Astrocyte (in vitro differentiated cells and primary cell): ENCODE measurements at regions not wholly inside any gene's neighbourhood (a gene's known extent, or its start where the extent isn't known, plus 50 kb on each side); places are given as distances from the start of the nearest gene placed in this dataset.

Experiments
- DNase-seq: peaks from one replicate; pipeline ENCODE4 v3.0.0-alpha.2; 2010; ENCODE audit warnings: low read depth
- FAIRE-seq: peaks from 2 replicates; lab custom pipeline; 2011; peaks lifted over from hg19 to GRCh38; lab: Jason Lieb, UNC
- H2AFZ ChIP-seq: 2 replicates; pipeline ENCODE4 v1.6.0; 2012; ENCODE audit warnings: low read depth, low read length, inconsistent platforms
- H3K27ac ChIP-seq: 2 replicates; pipeline ENCODE4 v1.5.1; 2011; ENCODE audit warnings: low read depth, low read length, inconsistent platforms
- H3K27me3 ChIP-seq: 2 replicates; pipeline ENCODE4 v1.6.0; 2011; ENCODE audit warnings: low read length, inconsistent platforms; ENCODE audit not compliant: insufficient read depth
- H3K36me3 ChIP-seq: 2 replicates; pipeline ENCODE4 v1.5.1; 2011; ENCODE audit warnings: low read length, inconsistent platforms; ENCODE audit not compliant: insufficient read depth
- H3K4me1 ChIP-seq: 2 replicates; pipeline ENCODE4 v1.5.1; 2011; ENCODE audit warnings: low read length, inconsistent platforms; ENCODE audit not compliant: insufficient read depth
- H3K4me2 ChIP-seq: 2 replicates; pipeline ENCODE4 v1.6.0; 2012; ENCODE audit warnings: low read length, inconsistent platforms
- H3K4me3 ChIP-seq: 2 replicates; pipeline ENCODE4 v1.5.1; 2011; ENCODE audit warnings: low read depth, mild to moderate bottlenecking, low read length, inconsistent platforms; ENCODE audit not compliant: insufficient read depth
- H3K79me2 ChIP-seq: 2 replicates; pipeline ENCODE4 v1.6.0; 2012; ENCODE audit warnings: mild to moderate bottlenecking, low read length, inconsistent platforms; ENCODE audit not compliant: insufficient read depth
- H3K9ac ChIP-seq: 2 replicates; pipeline ENCODE4 v1.6.0; 2012; ENCODE audit warnings: mild to moderate bottlenecking, low read length, inconsistent platforms
- H3K9me3 ChIP-seq: 2 replicates; pipeline ENCODE4 v1.5.1; 2012; ENCODE audit warnings: low read depth, mild to moderate bottlenecking, low read length, inconsistent platforms; ENCODE audit not compliant: insufficient read depth
- H4K20me1 ChIP-seq: 2 replicates; pipeline ENCODE4 v1.6.0; 2012; ENCODE audit warnings: low read length, inconsistent platforms; ENCODE audit not compliant: insufficient read depth
- H3K27ac Mint-ChIP-seq: one replicate; pipeline ENCODE4 v1.8.0; 2021; ENCODE audit warnings: mild to moderate bottlenecking, mixed read lengths; ENCODE audit not compliant: unreplicated experiment
- H3K27me3 Mint-ChIP-seq: one replicate; pipeline ENCODE4 v1.8.0; 2021; ENCODE audit warnings: low read depth, mixed read lengths; ENCODE audit not compliant: unreplicated experiment
- H3K36me3 Mint-ChIP-seq: one replicate; pipeline ENCODE4 v1.8.0; 2021; ENCODE audit warnings: low read depth, mixed read lengths; ENCODE audit not compliant: unreplicated experiment
- H3K4me1 Mint-ChIP-seq: one replicate; pipeline ENCODE4 v1.8.0; 2021; ENCODE audit warnings: low read depth, mixed read lengths; ENCODE audit not compliant: unreplicated experiment
- H3K4me3 Mint-ChIP-seq: one replicate; pipeline ENCODE4 v1.8.0; 2021; ENCODE audit warnings: mild to moderate bottlenecking, moderate library complexity, mixed read lengths; ENCODE audit not compliant: unreplicated experiment
- H3K9me3 Mint-ChIP-seq: one replicate; pipeline ENCODE4 v1.8.0; 2021; ENCODE audit warnings: mild to moderate bottlenecking, mixed read lengths; ENCODE audit not compliant: unreplicated experiment
- EZH2 ChIP-seq: IDR thresholded peaks from 2 replicates; pipeline ENCODE4 v1.6.1; 2012; ENCODE audit warnings: mild to moderate bottlenecking, low read length, inconsistent platforms; ENCODE audit not compliant: insufficient read depth
- TF ChIP-seq, protein P1 (sequence below): IDR thresholded peaks from 2 replicates; pipeline ENCODE4 v1.5.1; 2011; ENCODE audit warnings: low read depth, mild to moderate bottlenecking, inconsistent platforms, low read length, moderate library complexity; ENCODE audit not compliant: insufficient read depth

DNA sequence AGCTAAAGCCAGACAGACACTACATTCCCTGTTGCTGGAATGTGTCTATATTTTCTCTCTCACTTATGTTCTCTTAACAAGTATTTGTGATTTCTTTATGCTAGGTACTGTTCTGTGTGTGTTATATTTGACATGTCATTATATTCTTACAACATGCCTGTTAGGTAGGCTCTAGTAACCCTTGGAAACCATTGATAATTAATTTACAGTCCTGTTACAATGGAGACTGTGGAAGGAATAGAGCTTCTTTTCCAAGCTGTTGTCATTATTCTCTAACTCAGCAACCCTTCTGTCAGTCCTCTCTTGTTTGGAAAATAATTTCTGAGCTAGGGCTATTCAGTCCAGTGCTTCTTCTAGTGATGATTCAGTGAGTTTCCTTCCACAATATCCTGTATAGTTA lies 419.1 kb upstream of the BOD1L1 start:
- no peak overlapping the region for H3K27ac ChIP-seq
- no peaks in the 10 kb centered on the region for H3K36me3 ChIP-seq
- no peaks in the 10 kb centered on the region for H3K36me3 Mint-ChIP-seq
- no peaks in the 10 kb centered on the region for H3K9me3 Mint-ChIP-seq
- H3K4me1 ChIP-seq, result no peaks in the 10 kb centered on the region
- FAIRE-seq (no peak), DNase-seq (no peak)
- no peak overlapping the region for H3K4me3 ChIP-seq
- H3K27me3 Mint-ChIP-seq, result no peaks in the 10 kb centered on the region
- H4K20me1 ChIP-seq, result no peaks in the 10 kb centered on the region
- H3K4me3 Mint-ChIP-seq, result no peak overlapping the region
- no peak overlapping the region for H3K4me2 ChIP-seq
- no peak overlapping the region for H3K9ac ChIP-seq
- H3K27me3 ChIP-seq, result no peaks in the 10 kb centered on the region
- no peaks in the 10 kb centered on the region for H3K9me3 ChIP-seq
- H2AFZ ChIP-seq, result no peak overlapping the region
- no peaks in the 10 kb centered on the region for H3K4me1 Mint-ChIP-seq
- H3K27ac Mint-ChIP-seq, result no peak overlapping the region
- TF ChIP-seq, protein P1, sequence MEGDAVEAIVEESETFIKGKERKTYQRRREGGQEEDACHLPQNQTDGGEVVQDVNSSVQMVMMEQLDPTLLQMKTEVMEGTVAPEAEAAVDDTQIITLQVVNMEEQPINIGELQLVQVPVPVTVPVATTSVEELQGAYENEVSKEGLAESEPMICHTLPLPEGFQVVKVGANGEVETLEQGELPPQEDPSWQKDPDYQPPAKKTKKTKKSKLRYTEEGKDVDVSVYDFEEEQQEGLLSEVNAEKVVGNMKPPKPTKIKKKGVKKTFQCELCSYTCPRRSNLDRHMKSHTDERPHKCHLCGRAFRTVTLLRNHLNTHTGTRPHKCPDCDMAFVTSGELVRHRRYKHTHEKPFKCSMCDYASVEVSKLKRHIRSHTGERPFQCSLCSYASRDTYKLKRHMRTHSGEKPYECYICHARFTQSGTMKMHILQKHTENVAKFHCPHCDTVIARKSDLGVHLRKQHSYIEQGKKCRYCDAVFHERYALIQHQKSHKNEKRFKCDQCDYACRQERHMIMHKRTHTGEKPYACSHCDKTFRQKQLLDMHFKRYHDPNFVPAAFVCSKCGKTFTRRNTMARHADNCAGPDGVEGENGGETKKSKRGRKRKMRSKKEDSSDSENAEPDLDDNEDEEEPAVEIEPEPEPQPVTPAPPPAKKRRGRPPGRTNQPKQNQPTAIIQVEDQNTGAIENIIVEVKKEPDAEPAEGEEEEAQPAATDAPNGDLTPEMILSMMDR, result no peak
- no peaks in the 10 kb centered on the region for H3K79me2 ChIP-seq

DNA sequence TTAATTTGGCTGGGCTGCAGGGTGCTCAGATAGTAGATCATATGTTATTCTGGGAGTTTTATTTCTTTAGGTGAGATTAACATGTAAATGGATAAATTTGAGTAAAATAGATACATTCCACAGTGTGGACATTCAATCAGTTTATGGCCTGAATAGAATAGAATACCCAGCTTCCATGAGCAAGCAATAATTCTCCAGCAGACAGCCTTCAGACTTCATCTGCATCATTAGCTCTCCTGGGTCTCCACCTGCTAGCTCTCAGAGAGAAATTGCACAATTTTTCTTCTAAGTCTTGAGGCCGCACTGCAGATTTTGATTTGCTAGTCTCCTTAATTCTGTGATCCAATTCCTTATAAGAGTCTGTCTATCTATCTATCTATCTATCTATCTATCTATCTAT lies 420.3 kb upstream of the BOD1L1 start:
- Histone ChIP-seq H2AFZ (no peak overlapping the region), H3K27me3 (no peaks in the 10 kb centered on the region), H3K27ac (no peak overlapping the region), H3K4me1 (no peaks in the 10 kb centered on the region), H3K4me3 (no peak overlapping the region), H3K36me3 (no peaks in the 10 kb centered on the region), H3K9me3 (no peaks in the 10 kb centered on the region), H3K4me2 (no peak overlapping the region), H3K9ac (no peak overlapping the region), H3K79me2 (no peaks in the 10 kb centered on the region), H4K20me1 (no peaks in the 10 kb centered on the region)
- no peak for TF ChIP-seq EZH2
- TF ChIP-seq, protein P1, result no peak
- Mint-ChIP-seq H3K27ac (no peak overlapping the region), H3K9me3 (no peaks in the 10 kb centered on the region), H3K36me3 (no peaks in the 10 kb centered on the region), H3K27me3 (no peaks in the 10 kb centered on the region), H3K4me1 (no peaks in the 10 kb centered on the region), H3K4me3 (no peak overlapping the region)
- DNase-seq (no peak), FAIRE-seq (no peak)

DNA sequence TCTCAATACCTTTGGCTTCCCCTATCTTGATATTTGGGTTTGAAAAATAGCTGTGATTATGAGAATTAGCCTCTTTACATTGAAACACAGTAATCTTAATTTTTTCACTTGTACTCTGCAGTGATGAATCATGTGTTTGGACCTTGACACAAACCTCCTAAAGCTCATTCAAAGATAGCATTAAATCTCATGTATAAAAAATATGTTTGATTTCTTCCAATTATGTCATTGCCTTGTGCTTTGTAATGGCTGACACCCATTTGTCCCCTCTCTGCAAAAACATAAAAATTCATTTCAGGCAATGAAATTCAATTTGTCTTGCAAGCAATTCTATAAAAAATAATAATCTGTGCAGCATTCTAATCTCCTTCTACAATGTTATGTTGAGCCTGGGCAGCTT lies 422.4 kb upstream of the BOD1L1 start:
- H3K36me3 ChIP-seq, result no peaks in the 10 kb centered on the region
- no peaks in the 10 kb centered on the region for H3K79me2 ChIP-seq
- DNase-seq (no peak), FAIRE-seq (no peak)
- H3K27ac ChIP-seq, result no peak overlapping the region
- H3K4me2 ChIP-seq, result no peak overlapping the region
- Mint-ChIP-seq H3K9me3 (no peaks in the 10 kb centered on the region), H3K27me3 (no peaks in the 10 kb centered on the region), H3K27ac (no peak overlapping the region), H3K4me3 (no peak overlapping the region), H3K4me1 (no peaks in the 10 kb centered on the region), H3K36me3 (no peaks in the 10 kb centered on the region)
- no peak overlapping the region for H3K9ac ChIP-seq
- no peak overlapping the region for H3K4me3 ChIP-seq
- no peaks in the 10 kb centered on the region for H3K27me3 ChIP-seq
- no peaks in the 10 kb centered on the region for H3K9me3 ChIP-seq
- no peaks in the 10 kb centered on the region for H3K4me1 ChIP-seq
- H4K20me1 ChIP-seq, result no peaks in the 10 kb centered on the region
- TF ChIP-seq, protein P1, result no peak
- no peak for TF ChIP-seq EZH2
- H2AFZ ChIP-seq, result no peak overlapping the region
